Sigmoid colon (tissue), 6 donors: ENCODE measurements at regions not wholly inside any gene's neighbourhood (a gene's known extent, or its start where the extent isn't known, plus 50 kb on each side); places are given as distances from the start of the nearest gene placed in this dataset.
A peak's percentile ranks its signal among the peaks of the same experiment; 100 is the strongest.

Experiments used
- DNase-seq: peaks from one replicate; pipeline ENCODE4 v3.0.0-alpha.2; 2019
- H3K27ac ChIP-seq, 4 donors: fragments of 200-600 bp; sonication (generic); one replicate each; pipeline ENCODE4 v1.5.1; 2016 to 2019; ENCODE audit warnings: mild to moderate bottlenecking in 1 of 4
- H3K27me3 ChIP-seq, 3 donors: fragments of 200-600 bp; sonication (generic); one replicate each; pipeline ENCODE4 v1.5.1; 2019; ENCODE audit warnings: mild to moderate bottlenecking in 1 of 3
- H3K36me3 ChIP-seq, 4 donors: fragments of 200-600 bp; sonication (generic); one replicate each; pipeline ENCODE4 v1.5.1; 2016 to 2019
- H3K4me1 ChIP-seq, 4 donors: fragments of 200-600 bp; sonication (generic); one replicate each; pipeline ENCODE4 v1.5.1; 2017 to 2019
- H3K4me3 ChIP-seq, 4 donors: fragments of 200-600 bp; sonication (generic); one replicate each; pipeline ENCODE4 v1.5.1; 2017 to 2019; ENCODE audit warnings: mild to moderate bottlenecking in 2 of 4, moderate library complexity in 1 of 4
- H3K9me3 ChIP-seq, 4 donors: fragments of 200-600 bp in 3 of 4; sonication (generic) in 3 of 4; one replicate each; pipeline versions ENCODE4 v1.5.1 to v1.6.1; 2013 to 2019
- EP300 ChIP-seq, 4 donors: sonication (generic); formaldehyde crosslinking; IDR thresholded peaks; one replicate each; pipeline ENCODE4 v1.6.1; 2017; ENCODE audit warnings: antibody characterized with exemption in 4 of 4
- POLR2A ChIP-seq, 2 donors: fragments of 450-650 bp; IDR thresholded peaks; one replicate each; pipeline ENCODE4 v1.6.1; 2016; ENCODE audit warnings: antibody characterized with exemption in 2 of 2, mild to moderate bottlenecking in 2 of 2, moderate library complexity in 2 of 2
- POLR2AphosphoS5 ChIP-seq, 4 donors: sonication (generic); formaldehyde crosslinking; IDR thresholded peaks; one replicate each; pipeline ENCODE4 v1.6.1; 2017; ENCODE audit warnings: antibody characterized with exemption in 4 of 4
- WGBS, 2 donors: extraction: QIAGEN DNeasy Blood & Tissue Kit; methylation state at CpG; one replicate each; pipeline ENCODE4 v1.1.7; 2013; 5-methylcytosine and 5-hydroxymethylcytosine counted together
- intact Hi-C: fragments of 100-400 bp; cut with DNase I; formaldehyde crosslinking; loops from one replicate; pipeline ENCODE4 v1.15.1; 2023
- TF ChIP-seq, protein P1 (sequence below), 4 experiments: fragments of 450-650 bp in 3 of 4; fragments of 200-600 bp in 1 of 4; IDR thresholded peaks; one replicate each; pipeline ENCODE4 v1.5.1; 2016 to 2019; ENCODE audit warnings: antibody characterized with exemption in 4 of 4, mild to moderate bottlenecking in 3 of 4, moderate library complexity in 2 of 4
- donor health status: healthy with polysubstance abuse.
- donor health status: healthy.

DNA sequence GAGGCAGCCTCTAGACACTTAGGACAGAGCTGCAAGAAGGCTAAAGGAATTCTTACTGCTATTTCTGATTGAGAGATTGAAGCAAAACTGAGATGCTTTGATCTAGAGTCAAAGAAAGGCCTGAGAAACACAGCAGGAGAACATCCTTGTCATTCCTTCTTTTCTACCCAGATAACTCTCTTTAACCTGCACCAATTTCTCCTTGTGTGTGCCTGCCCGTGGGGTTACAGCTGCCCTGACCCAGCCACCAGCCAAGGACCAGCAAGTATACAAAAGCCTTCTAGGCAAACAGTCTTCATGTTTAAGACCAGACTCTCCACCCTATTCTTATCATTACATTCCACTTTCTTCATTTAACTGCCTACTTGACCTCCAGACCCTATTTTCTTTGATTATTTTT lies 81.7 kb upstream of the PRB2 start:
- no peaks in the 10 kb centered on the region for H3K9me3 ChIP-seq
- TF ChIP-seq POLR2AphosphoS5 (IDR thresholded peaks at IDR 0.05), result no peak
- TF ChIP-seq, protein P1, sequence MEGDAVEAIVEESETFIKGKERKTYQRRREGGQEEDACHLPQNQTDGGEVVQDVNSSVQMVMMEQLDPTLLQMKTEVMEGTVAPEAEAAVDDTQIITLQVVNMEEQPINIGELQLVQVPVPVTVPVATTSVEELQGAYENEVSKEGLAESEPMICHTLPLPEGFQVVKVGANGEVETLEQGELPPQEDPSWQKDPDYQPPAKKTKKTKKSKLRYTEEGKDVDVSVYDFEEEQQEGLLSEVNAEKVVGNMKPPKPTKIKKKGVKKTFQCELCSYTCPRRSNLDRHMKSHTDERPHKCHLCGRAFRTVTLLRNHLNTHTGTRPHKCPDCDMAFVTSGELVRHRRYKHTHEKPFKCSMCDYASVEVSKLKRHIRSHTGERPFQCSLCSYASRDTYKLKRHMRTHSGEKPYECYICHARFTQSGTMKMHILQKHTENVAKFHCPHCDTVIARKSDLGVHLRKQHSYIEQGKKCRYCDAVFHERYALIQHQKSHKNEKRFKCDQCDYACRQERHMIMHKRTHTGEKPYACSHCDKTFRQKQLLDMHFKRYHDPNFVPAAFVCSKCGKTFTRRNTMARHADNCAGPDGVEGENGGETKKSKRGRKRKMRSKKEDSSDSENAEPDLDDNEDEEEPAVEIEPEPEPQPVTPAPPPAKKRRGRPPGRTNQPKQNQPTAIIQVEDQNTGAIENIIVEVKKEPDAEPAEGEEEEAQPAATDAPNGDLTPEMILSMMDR (IDR thresholded peaks at IDR 0.05), result no peak
- no peak for TF ChIP-seq EP300 (IDR thresholded peaks at IDR 0.05)
- TF ChIP-seq POLR2A (IDR thresholded peaks at IDR 0.05), result no peak
- H3K4me1 ChIP-seq, result no peaks in the 10 kb centered on the region
- WGBS, 2 donors, result 7 to 71% methylated on average over 1 of the region's 1 CpG
- H3K27me3 ChIP-seq, result no peaks in the 10 kb centered on the region
- no peak overlapping the region for H3K27ac ChIP-seq
- no peak overlapping the region for H3K4me3 ChIP-seq
- intact Hi-C loops, result no loop called here
- no peaks in the 10 kb centered on the region for H3K36me3 ChIP-seq
- DNase-seq, result no peak

DNA sequence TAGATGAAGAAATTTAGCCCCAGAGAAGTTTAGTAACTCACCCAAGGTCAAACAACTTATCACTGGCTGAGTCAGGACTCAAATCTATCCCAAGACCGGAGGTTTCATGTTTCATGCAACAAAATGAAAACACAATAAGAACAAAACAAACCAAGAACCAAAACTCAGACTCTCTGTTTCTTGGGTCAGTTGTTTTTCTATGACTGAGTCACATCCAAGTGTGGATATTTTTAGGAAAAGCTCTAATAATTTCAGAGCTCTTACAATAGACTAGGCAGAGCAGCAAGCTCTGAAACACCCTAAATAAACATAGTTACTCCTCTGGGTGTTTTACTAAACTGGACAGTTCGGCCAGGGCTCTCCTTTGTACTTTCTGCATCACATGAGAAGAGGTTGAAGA lies 87.6 kb upstream of the PRB2 start:
- Histone ChIP-seq H3K27me3 (no peaks in the 10 kb centered on the region), H3K9me3 (no peaks in the 10 kb centered on the region), H3K36me3 (no peaks in the 10 kb centered on the region), H3K27ac (no peak overlapping the region), H3K4me3 (no peak overlapping the region), H3K4me1 (no peaks in the 10 kb centered on the region)
- intact Hi-C loops, result no loop called here
- 56 to 76% methylated on average over 2 of the region's 2 CpGs for WGBS, 2 donors
- no peak for DNase-seq
- TF ChIP-seq, protein P1 (IDR thresholded peaks at IDR 0.05), result no peak
- TF ChIP-seq EP300 (IDR thresholded peaks at IDR 0.05), result no peak
- no peak for TF ChIP-seq POLR2AphosphoS5 (IDR thresholded peaks at IDR 0.05)
- TF ChIP-seq POLR2A (IDR thresholded peaks at IDR 0.05), result no peak

DNA sequence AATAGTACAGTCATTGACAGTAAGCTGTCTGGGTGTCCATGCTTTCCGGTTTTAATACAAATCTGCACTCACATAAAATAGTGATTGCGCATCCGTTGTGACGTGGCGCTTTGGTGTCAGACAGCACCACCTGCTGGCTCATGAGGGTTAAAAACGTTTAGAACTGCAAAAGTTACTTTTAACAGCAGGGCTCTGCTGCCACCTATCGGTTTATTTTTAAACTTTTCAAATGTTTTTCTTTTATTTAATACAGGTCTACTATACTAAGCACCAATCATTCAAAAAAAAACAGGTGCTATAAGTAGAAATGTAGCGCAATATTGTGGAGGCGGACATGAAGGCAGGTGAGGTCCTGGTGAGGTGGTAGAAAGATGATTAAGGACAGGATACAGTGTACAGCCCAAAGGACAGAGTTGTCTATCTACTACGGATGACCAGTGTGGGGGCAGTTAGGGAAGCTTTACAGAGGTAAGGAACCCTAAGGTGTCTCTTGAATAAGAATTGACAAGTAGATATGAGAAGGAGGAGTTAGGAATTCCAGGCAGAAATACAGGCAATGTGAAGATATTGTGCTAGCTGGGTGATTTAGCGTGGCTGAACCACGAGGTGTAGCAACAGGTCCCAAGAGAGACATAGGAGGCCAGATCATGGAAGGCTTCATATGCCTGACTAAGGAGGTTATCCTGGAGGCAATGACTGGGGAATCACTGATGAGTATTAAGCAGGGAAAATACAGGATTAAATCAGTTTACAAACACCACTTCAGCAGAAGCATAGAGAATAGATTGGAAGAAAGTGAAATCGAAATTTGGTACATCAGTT lies 91.5 kb upstream of the PRB2 start:
- TF ChIP-seq, protein P1 (IDR thresholded peaks at IDR 0.05), result peak; percentile 55 to 91 (median 84)
- TF ChIP-seq POLR2A (IDR thresholded peaks at IDR 0.05), result no peak
- intact Hi-C loops, result loop anchor here (2.0 kb wide), 1 partner anchor 716 kb away; no protein-coding TSS in a partner anchor
- WGBS, 2 donors, result 25 to 28% methylated on average over 13 of the region's 13 CpGs

DNA sequence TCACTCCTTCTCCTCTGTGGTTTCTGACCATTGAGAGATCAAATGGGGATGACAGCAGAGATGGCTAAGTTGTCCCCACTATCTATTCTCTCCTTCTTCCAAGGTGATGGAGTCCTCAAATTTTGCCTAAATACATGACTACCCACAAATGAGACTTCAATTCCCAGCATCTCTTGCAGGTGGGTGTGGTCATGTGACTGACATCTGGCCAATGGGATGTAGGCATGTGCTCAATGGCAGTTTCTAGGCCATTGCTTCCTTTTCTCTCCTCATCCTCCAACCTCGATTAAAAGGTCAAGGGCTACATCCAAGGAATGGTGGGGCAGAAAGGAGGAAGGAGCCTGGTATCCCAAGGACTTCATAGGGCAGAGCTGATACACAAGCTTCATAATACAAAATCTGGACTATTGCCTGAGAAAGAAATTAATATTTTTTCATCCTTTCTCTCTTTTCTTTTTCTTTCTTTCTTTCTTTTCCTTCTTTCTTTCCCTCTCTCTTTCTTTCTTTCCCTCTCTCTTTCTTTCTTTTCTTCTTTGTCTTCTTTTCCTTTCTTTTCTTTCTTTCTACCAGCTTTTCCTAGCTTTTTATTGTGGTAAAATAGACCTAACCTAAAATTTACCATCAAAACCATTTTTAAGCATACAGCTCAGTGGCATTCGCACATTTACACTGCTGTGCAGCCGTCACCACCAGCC lies 100.9 kb upstream of the PRB2 start:
- DNase-seq, result no peak
- H3K27ac ChIP-seq, result no peak overlapping the region
- no peaks in the 10 kb centered on the region for H3K27me3 ChIP-seq
- H3K4me1 ChIP-seq, result peaks cover 0 to 11% (median 6%) of the 10 kb centered on the region in 4 donors
- no peaks in the 10 kb centered on the region for H3K36me3 ChIP-seq
- TF ChIP-seq, protein P1 (IDR thresholded peaks at IDR 0.05), result no peak
- TF ChIP-seq POLR2A (IDR thresholded peaks at IDR 0.05) (no peak), POLR2AphosphoS5 (IDR thresholded peaks at IDR 0.05) (no peak), EP300 (IDR thresholded peaks at IDR 0.05) (no peak)
- intact Hi-C loops, result no loop called here
- no peaks in the 10 kb centered on the region for H3K9me3 ChIP-seq
- WGBS, 2 donors, result 85 to 86% methylated on average over 3 of the region's 3 CpGs
- H3K4me3 ChIP-seq, result no peak overlapping the region

More for the DNA sequence above, 91.5 kb upstream of the PRB2 start:
- H3K4me3 ChIP-seq, result no peak overlapping the region
- H3K4me1 ChIP-seq, result no peaks in the 10 kb centered on the region
- H3K27me3 ChIP-seq, result no peaks in the 10 kb centered on the region
- no peak overlapping the region for H3K27ac ChIP-seq
- H3K9me3 ChIP-seq, result no peaks in the 10 kb centered on the region
- peak; percentile 83 for DNase-seq
- H3K36me3 ChIP-seq, result no peaks in the 10 kb centered on the region
